Stimulated activated CD4-positive, alpha-beta T cell treated with anti-CD3 and anti-CD28 coated beads, Interleukin-15, amount 100 ng/mL, for 24 hours (primary cell): ENCODE measurements at regions not wholly inside any gene's neighbourhood (a gene's known extent, or its start where the extent isn't known, plus 50 kb on each side); places are given as distances from the start of the nearest gene placed in this dataset.
A peak's percentile ranks its signal among the peaks of the same experiment; 100 is the strongest.

Source experiments
- DNase-seq: peaks from one replicate; pipeline ENCODE4 v3.0.0-alpha.2; 2020

DNA sequence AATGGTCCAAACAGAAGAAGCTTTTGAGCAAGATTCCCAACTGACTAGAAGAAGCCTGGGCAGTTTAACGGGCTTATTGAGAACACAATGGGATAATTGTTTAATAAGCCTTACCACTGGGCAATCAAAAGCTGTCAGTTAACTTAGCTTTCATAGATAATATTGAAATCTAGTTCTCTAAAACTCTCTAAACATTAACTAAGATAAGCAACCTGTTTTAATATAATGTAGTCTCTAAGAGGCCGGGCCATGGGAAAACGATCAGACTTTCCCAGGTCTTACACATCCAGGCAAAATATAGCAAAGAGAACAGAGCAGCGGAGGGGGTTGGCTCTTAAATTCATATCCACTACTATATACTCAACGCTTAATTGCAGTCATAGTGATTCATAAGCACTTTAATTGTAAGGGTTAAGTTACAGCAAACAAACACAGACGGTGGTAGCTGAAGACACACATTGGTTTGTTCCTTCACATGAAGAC lies 128.0 kb upstream of the FAM83B start:
- DNase-seq = no peak

DNA sequence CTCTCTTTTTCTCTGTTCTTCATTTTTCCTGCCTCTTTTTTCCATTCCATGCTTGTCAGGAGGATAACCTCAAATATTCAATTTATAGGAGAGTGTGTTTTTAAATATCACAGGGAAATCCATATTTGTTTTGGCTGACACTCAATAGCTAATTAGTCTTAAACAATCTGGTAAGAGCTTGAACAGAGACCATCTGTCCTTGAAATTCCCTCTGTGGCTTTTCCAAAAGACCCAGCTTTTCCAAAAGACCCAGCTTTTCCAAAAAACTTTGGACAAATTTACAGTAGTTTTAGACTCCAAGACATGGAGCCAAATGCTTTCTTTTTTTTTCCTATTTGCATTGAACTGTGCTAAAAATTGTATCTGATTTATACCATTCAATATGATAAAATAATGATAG lies 127.4 kb upstream of the FAM83B start:
- no peak for DNase-seq

DNA sequence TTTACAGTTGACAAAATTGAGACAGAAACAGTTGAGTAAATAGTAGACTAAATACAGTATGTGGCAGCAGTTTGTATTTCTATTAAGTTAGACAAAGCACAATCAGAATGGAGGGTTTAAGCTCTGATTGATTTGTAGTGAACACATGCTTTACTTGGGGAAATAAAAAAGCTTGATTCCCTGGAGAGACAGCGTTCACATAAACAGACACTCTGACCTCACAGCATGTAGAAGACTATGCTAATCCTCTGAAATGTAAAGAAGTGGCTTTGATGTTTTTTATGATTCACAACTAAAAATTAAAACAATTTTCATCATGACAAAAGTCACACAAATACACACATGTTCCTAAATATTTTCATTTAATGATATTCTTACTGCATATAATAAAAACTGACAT lies 126.9 kb upstream of the FAM83B start:
- no peak for DNase-seq

DNA sequence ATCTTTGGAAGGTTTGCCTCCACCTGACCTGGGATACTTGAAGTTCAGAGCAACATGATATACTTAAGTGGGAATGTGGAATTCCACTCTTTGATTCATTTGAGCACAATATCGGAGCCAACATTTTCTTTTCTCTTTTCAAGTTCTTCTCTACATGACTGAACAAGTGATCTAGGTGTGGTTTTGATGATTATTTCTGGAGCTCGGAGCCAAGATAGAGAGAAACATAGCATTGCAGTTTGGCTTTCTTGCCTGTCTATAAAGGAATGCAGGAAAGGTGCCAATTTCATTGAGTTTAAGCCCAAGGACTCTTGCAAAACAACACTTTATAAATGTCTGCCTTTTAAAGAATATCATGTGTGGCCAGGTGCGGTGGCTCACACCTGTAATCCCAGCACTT lies 124.2 kb upstream of the FAM83B start:
- no peak for DNase-seq

DNA sequence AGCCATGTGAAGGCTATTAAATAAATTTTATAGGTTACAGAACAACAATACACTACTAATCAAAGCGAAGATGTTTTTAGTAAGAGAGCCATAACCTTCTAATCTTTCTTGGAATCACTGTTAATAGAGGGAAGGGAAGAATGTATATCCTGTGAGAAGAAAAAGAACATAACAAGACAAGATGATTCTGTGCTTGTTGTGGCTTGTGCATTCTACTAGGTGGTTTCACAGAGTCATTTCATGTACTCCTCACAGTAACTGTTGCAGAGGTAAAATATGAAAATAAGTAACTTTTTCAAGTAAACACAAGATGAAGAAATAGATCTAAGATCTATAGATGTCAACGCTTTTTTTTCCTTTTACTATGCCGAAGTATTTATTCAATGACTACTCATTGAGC lies 116.9 kb upstream of the FAM83B start:
- no peak for DNase-seq

DNA sequence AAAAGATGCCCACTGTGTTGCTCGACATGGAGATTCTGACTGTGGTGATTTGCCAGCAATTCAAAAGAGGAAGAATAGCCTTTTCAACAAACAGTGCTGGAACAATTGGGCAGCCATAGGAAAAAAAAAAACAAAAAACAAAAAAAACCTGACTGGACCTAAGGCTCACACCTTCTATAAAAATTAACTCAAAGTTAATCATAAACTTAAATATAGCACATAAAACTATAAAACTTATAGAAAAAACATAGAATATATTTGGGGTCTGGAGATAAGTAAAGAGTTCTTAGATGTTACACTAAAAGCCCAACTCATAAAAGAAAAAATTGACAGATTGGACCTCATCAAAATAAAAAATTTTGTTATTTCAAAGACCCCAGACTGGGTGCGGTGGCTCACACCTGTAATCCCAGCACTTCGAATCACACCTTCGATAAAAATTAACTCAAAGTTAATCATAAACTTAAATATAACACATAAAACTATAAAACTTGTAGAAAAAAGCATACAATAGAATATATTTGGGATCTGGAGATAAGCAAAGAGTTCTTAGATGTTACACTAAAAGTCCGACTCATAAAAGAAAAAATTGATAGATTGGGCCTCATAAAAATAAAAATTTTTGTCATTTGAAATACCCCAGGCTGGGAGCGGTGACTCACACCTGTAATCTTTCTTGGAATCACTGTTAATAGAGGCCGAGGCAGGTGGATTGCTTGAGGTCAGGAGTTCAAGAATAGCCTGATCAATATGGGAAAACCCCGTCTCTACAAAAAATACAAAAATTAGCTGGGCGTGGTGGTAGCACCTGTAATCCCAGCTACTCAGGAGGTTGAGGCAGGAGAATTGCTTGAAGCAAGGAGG lies 115.6 kb upstream of the FAM83B start:
- DNase-seq = no peak

DNA sequence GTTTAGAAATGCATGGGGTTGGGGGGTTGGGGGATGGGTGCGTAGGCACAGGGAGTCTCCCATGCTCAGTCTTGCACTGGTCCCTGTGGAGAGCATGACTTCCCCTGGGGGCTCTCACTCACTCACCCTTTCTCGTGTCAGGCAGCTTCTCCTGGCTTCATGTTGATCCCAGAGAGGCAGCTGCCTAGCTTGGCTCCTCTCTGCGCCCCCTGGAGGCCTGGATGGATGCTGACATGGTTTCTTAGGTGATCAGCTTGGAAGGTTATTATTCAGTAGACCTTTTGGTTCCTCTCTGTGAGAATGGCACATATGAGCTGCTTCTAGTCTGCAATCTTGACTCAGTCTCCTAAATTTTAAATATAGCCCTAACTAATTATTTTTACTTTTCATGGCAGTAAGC lies 109.3 kb upstream of the FAM83B start:
- DNase-seq = peak; percentile 14

DNA sequence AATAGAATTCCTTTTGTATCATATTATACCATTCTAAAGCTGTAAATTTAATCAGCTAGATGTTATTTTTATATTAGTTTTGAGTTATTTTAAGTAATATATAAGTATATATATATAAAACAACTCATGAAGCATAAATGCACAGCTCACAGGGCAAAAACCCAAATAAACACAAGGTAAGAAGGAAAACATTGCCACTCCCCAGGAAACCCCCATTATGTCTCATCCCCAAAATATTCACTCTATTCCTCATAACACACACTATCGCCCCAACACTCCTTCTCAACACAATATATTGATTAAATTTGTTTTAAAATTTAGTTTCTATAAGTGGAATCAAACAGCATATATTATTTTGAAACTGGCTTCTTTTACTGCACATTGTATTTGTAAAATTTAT lies 98.6 kb upstream of the FAM83B start:
- no peak for DNase-seq

DNA sequence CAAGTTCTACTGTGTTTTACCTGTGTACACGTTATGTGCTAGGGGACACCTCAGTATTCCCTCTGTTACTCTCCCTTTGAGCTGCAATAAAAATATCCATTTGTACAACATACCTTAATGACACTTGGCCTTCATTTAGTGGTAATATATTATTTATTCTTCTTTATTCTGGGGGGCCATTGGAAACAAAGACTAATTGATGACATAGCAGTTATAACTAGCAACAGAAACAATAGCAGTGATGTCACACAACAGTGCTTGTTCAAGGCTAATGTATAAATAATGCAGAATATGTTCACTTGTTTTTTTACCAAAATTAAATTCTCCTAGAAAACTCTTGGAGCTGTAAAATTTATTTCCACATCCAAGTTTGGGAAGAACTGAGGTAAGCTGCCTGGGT lies 92.2 kb upstream of the FAM83B start:
- no peak for DNase-seq

DNA sequence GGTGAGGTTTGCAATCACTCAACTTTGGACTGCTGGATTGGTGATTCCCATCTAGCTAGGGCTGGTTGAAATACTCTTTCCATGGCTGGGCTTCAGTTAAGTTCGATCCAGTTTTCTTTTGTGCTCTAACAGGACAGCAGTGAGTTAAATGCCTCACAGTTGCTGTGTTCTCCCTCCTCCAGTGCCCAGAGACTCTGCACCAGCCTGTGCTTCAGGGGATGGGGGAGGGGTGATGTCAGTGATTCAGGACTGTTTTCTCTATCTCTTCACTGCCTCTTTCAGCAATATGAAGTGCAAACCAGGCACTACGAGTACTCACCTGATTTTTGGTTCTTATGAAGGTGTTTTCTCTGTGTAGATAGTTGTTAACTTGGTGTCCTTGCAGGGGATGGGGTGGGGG lies 88.2 kb upstream of the FAM83B start:
- no peak for DNase-seq

DNA sequence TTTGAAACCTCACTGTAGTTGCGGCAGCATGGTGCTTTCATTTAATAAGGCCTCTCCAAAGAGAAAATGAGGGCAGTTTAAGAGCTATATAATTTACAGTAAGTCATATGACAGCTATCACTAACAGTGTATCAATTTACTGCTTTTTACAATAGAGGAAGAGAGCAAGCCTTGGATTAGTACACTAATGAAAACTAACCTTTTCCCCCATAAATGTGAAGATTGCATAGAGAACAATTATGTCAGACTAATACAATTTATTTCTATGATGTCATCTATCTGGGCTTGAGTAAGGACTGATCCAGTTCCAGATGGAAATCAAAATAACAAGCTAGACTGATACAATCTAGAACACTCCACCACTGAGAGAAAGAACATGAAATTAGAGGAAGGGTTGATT lies 78.1 kb upstream of the FAM83B start:
- no peak for DNase-seq

DNA sequence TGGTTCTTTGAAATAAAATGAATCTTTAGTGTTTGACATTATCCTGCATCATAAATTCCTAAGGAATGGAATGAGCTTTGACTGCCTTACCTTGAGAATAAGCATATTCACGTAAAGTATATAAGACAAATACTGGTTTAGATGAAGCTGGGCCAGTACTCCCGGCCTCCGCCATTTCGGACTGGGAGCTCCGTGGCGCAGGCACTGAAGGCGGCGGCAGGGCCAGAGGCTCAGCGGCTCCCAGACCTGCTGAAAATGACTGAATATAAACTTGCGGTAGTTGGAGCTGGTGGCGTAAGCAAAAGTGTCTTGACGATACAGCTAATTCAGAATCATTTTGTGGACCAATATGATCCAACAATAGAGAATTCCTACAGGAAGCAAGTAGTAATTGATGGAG lies 76.2 kb upstream of the FAM83B start:
- no peak for DNase-seq

DNA sequence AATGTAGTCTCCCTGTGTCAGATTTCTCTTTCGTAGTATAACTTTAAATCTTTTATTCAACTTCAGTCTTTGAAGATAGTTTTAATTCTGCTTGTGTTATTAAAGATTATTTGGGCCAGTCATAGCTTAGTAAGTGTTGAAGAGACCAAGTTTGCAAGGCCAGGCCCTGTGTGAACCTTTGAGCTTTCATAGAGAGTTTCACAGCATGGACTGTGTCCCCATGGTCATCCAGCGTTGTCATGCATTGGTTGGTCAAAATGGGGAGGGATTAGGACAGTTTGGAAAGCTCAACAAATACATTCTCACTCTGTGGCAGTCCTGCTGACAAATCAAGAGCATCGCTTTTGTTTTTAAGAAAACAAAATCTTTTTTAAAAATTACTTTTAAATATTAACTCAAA lies 74.6 kb upstream of the FAM83B start:
- no peak for DNase-seq

DNA sequence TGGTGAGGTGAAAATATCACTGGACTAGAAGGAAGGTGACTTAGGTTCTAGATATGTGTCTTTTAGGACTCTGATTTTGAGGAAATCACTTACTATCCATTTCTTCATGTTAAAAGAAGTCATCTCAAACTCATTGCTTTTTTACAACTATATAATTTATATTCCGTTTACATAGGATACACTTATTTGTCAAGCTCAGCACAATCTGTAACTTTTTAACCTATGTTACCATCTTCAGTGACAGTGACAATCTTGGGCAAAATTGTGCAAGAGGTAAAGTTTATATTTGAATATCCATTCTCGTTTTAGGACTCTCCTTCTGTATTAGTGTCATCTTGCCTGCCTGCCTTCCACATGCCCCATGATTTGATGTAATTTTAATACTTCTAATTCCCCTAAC lies 74.0 kb upstream of the FAM83B start:
- no peak for DNase-seq

DNA sequence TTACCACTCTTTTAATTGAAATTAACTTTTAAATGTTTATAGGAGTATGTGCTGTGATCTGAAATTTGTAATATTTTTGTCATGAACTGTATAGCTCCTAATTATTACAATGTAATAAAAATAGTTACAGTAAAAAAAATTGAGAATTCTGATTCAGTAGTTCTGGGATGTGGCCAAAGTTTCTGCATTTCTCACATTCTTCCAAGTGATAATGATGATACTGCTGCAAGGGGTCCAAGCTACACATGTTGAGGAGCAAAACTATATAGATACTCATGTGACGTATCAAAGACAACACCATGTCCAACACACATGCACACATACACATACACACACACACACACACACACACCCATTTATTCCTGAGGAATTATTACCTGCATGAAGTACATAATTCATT lies 71.0 kb upstream of the FAM83B start:
- DNase-seq = no peak

DNA sequence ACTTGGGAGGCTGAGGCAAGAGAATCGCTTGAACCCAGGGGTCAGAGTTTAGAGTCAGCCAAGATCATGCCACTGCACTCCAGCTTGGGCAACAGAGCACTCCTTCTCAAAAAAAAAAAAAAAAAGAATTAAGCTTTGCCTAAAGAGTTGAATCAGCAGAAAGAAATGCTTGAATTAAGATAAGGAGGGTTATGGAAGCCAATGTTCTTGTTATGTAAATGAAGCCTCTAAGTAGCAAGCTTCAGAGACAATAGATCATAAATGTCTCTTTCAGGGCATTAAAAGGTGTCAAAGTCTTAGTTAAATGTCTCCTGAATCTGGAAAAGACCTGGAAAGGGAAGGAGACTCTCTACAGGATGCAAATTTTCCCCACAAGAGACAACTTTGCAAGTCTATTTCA lies 69.7 kb upstream of the FAM83B start:
- no peak for DNase-seq

DNA sequence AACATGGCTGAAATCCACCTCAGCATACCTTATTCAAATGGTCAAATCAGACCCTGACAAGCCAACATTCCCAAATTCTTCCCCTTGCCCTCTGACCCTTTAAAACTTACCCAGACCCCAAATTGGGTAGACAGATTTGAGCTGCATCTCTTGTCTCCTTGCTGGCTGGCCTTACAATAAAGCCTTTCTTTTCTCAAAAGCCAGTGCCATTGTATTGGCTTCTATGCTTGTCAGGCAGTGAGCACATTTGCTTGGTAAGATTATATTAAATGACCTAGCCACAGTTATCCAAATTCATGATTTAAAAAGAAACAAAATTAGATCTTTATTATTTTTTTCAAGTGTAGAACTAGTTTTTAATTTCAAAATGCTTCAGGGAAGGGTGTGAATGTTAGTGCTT lies 67.8 kb upstream of the FAM83B start:
- no peak for DNase-seq

DNA sequence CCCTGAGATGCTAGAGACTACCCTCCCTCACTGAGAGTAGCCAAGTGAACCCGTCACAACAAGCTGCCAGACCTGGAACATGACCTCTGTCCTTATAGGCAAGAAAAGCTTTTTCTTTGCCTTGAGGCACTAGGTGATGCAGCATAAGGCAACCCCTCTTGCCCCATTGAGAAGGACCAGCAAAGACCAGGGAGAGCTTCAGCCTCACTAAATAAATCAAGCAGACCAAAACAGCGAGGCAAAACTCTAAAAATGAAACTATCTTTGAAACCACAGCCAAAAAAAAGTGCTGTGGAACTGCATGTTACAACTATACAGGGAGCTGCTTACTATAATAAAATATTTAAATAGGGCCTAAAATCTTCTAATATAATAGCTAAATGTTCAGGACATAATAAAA lies 62.6 kb upstream of the FAM83B start:
- DNase-seq = no peak

DNA sequence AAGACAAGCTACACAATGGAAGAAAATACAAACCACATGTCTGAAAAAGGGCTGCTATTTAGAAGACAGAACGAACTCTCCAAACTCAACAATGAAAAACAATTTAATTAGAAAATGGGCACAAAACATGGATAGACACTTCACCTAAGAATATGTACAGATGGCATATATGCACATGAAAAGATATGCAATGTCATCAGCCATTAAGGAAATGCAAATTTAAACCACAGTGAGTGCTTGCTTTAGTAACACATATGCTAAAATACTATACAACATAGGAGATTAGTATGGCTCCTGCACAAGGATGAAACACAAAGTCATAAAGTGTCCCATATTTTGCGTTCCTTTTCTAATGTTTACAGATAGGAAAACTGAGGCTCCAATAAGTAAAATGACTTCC lies 60.4 kb upstream of the FAM83B start:
- no peak for DNase-seq

DNA sequence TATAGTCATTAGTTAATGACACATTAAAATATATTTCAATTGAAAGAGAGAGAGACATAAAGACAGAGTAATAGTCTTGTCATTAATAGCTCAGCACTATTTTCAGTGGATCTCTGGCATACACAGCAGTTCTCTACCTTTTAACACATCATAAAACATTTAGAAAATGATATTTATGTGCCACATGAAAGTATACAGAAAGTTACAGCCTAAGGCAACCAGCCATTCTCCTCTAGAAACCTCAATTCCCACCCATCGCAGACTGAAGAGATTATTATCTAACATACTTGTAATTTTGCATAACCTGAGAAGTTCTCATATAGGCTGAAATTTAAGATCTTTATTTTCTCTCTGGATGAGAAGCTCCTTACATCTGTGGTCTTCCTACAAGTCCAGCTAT lies 58.7 kb upstream of the FAM83B start:
- DNase-seq = no peak
